ENCODE measurements at regions not wholly inside any gene's neighbourhood (a gene's known extent, or its start where the extent isn't known, plus 50 kb on each side); places are given as distances from the start of the nearest gene placed in this dataset.

- TF ChIP-seq EZH2 (IDR thresholded peaks at IDR 0.05; ENCODE audit: borderline replicate concordance, insufficient read depth, low read depth, low read length, poor library complexity, severe bottlenecking) (no peak), CTCF (IDR thresholded peaks at IDR 0.05) (no peak)
Observed at GRCh38 chr10:111824128-111824527, 359.4 kb downstream of the GPAM start.
